Panc1 (cell line): ENCODE measurements at regions not wholly inside any gene's neighbourhood (a gene's known extent, or its start where the extent isn't known, plus 50 kb on each side); places are given as distances from the start of the nearest gene placed in this dataset.

ENCODE experiments used
- ATAC-seq: fragments of 200-7000 bp; cut with Tn5 transposase; 2 replicates; pipeline ENCODE4 v1.9.1; 2020; ENCODE audit warnings: mild to moderate bottlenecking, moderate library complexity
- BruUV-seq: library from RNA; stranded (reverse); fragments of 400-500 nt; replicated peaks from 2 replicates; lab custom pipeline; 2021; lab: Mats Ljungman, UMichigan
- CTCF ChIA-PET: fragments of 300-600 bp; sonication (Branson Sonifier 250); formaldehyde crosslinking; loops from one replicate; lab custom pipeline; 2022; ENCODE audit warnings: antibody characterized with exemption; lab: Charles Lee
- POLR2A ChIA-PET: fragments of 300-600 bp; sonication (Branson Sonifier 250); formaldehyde crosslinking; loops from one replicate; lab custom pipeline; 2022; ENCODE audit warnings: antibody characterized with exemption; lab: Charles Lee
- DNase-seq: peaks from one replicate; pipeline ENCODE4 v3.0.0-alpha.2; 2010; ENCODE audit warnings: low read depth, low spot score
- H3K27ac ChIP-seq: 2 replicates; pipeline ENCODE4 v1.5.1; 2011; ENCODE audit warnings: mild to moderate bottlenecking, low read length, inconsistent platforms
- H3K27me3 ChIP-seq: fragments of 200-500 bp; sonication (Bioruptor generic); 2 replicates; pipeline ENCODE4 v1.6.0; 2014; ENCODE audit warnings: low read length, inconsistent platforms; ENCODE audit not compliant: control insufficient read depth, insufficient read depth
- H3K36me3 ChIP-seq: fragments of 200-500 bp; sonication (Bioruptor generic); 2 replicates; pipeline ENCODE4 v1.5.1; 2014; ENCODE audit warnings: inconsistent platforms, mild to moderate bottlenecking, low read length, moderate library complexity; ENCODE audit not compliant: control insufficient read depth, insufficient read depth
- H3K4me1 ChIP-seq: 2 replicates; pipeline ENCODE4 v1.5.1; 2011; ENCODE audit warnings: inconsistent platforms, mild to moderate bottlenecking, low read length, moderate library complexity; ENCODE audit not compliant: control insufficient read depth, insufficient read depth
- H3K4me3 ChIP-seq, 2 experiments: 2 replicates each; pipeline ENCODE4 v1.5.1; 2011 to 2012; ENCODE audit warnings: low read depth in 2 of 2, low read length in 2 of 2, mild to moderate bottlenecking in 2 of 2, inconsistent platforms in 1 of 2, moderate library complexity in 1 of 2
- H3K9me3 ChIP-seq: fragments of 200-500 bp; sonication (Bioruptor generic); 2 replicates; pipeline ENCODE4 v1.5.1; 2014; ENCODE audit warnings: low read depth, mild to moderate bottlenecking, inconsistent platforms, low read length, moderate library complexity; ENCODE audit not compliant: control insufficient read depth, insufficient read depth
- CTCF ChIP-seq: fragments of 450-650 bp; IDR thresholded peaks from 2 replicates; pipeline ENCODE4 v1.5.1; 2017; ENCODE audit warnings: mild to moderate bottlenecking
- POLR2AphosphoS5 ChIP-seq: IDR thresholded peaks from 2 replicates; pipeline ENCODE4 v1.6.1; 2012; ENCODE audit warnings: mild to moderate bottlenecking, low read depth, low read length, moderate library complexity
- SIN3A ChIP-seq: IDR thresholded peaks from 2 replicates; pipeline ENCODE4 v1.6.1; 2012; ENCODE audit warnings: low read depth, mild to moderate bottlenecking, low read length, moderate library complexity, borderline replicate concordance; ENCODE audit not compliant: insufficient read depth
- TCF7L2 ChIP-seq: IDR thresholded peaks from 2 replicates; pipeline ENCODE4 v1.6.1; 2011; ENCODE audit warnings: mild to moderate bottlenecking, low read depth, low read length, inconsistent platforms
- in situ Hi-C: cut with HindIII; loops from 2 replicates; pipeline ENCODE4 v1.10.0; 2016; ENCODE audit warnings: low sequenced_read_pairs, low pct_unique_long_range_greater_than_20kb
- intact Hi-C: fragments of 100-400 bp; cut with micrococcal nuclease; formaldehyde crosslinking; loops from one replicate; pipeline ENCODE4 v1.10.0; 2022; ENCODE audit not compliant: unreplicated experiment
- TF ChIP-seq, protein P1 (sequence below), 2 experiments: IDR thresholded peaks; 2 replicates each; pipeline ENCODE4 v1.6.1; 2011 to 2012; ENCODE audit warnings: low read depth in 2 of 2, control low read depth in 1 of 2, low read length in 1 of 2, mild to moderate bottlenecking in 1 of 2, moderate library complexity in 1 of 2; ENCODE audit not compliant: insufficient read depth in 1 of 2

GRCh38 chr3:154799800-154800199, 280.3 kb upstream of the MME start:
- no peak for ATAC-seq
- DNase-seq, result no peak
- in situ Hi-C loops, result no loop called here
- H3K36me3 ChIP-seq, result no peaks in the 10 kb centered on the region
- POLR2A ChIA-PET, result no interaction called here
- no peak for TF ChIP-seq CTCF
- TF ChIP-seq, protein P1, sequence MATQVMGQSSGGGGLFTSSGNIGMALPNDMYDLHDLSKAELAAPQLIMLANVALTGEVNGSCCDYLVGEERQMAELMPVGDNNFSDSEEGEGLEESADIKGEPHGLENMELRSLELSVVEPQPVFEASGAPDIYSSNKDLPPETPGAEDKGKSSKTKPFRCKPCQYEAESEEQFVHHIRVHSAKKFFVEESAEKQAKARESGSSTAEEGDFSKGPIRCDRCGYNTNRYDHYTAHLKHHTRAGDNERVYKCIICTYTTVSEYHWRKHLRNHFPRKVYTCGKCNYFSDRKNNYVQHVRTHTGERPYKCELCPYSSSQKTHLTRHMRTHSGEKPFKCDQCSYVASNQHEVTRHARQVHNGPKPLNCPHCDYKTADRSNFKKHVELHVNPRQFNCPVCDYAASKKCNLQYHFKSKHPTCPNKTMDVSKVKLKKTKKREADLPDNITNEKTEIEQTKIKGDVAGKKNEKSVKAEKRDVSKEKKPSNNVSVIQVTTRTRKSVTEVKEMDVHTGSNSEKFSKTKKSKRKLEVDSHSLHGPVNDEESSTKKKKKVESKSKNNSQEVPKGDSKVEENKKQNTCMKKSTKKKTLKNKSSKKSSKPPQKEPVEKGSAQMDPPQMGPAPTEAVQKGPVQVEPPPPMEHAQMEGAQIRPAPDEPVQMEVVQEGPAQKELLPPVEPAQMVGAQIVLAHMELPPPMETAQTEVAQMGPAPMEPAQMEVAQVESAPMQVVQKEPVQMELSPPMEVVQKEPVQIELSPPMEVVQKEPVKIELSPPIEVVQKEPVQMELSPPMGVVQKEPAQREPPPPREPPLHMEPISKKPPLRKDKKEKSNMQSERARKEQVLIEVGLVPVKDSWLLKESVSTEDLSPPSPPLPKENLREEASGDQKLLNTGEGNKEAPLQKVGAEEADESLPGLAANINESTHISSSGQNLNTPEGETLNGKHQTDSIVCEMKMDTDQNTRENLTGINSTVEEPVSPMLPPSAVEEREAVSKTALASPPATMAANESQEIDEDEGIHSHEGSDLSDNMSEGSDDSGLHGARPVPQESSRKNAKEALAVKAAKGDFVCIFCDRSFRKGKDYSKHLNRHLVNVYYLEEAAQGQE (IDR thresholded peaks at IDR 0.05; ENCODE audit: insufficient read depth in 1 of 2, low read depth in 2 of 2, low read length in 1 of 2), result no peak
- no peak for TF ChIP-seq TCF7L2
- no peak for TF ChIP-seq POLR2AphosphoS5
- TF ChIP-seq SIN3A, result no peak
- H3K27me3 ChIP-seq, result no peaks in the 10 kb centered on the region
- H3K9me3 ChIP-seq, result peaks cover 9% of the 10 kb centered on the region; the same call in 1 of the 2 replicates
- H3K27ac ChIP-seq, result no peak overlapping the region
- no TSS peak for BruUV-seq
- intact Hi-C loops, result no loop called here
- CTCF ChIA-PET, result no interaction called here
- no peak overlapping the region for H3K4me3 ChIP-seq
- H3K4me1 ChIP-seq, result no peaks in the 10 kb centered on the region

DNA sequence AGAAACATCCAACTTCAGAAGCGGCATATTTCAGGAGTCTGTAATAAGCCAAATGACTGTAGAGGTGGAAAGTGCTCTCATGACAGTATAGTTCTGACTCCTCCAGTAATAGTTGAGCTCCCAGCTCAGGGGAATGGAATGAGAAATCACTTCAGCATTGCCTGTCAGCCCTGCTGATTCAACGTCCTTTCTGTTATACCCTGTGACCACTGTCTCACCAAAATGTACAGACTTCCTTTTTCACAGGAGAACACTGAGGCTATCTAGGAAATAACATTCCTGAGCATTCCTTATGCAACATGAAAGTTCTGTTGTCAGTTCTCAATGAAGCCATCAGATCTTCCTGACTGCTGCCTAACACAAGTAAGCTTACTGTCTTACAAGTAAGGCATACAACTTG, 284.5 kb upstream of the MME start:
- ATAC-seq, result no peak
- DNase-seq, result no peak
- ChIA-PET CTCF (no interaction called here), POLR2A (no interaction called here)
- TF ChIP-seq, protein P1 (IDR thresholded peaks at IDR 0.05; ENCODE audit: insufficient read depth in 1 of 2, low read depth in 2 of 2, low read length in 1 of 2), result no peak
- TF ChIP-seq TCF7L2 (no peak), CTCF (no peak), POLR2AphosphoS5 (no peak), SIN3A (no peak)
- no peak overlapping the region for H3K4me3 ChIP-seq
- in situ Hi-C loops, result no loop called here
- intact Hi-C loops, result no loop called here
- no TSS peak for BruUV-seq
- H3K27me3 ChIP-seq, result no peaks in the 10 kb centered on the region
- H3K4me1 ChIP-seq, result no peaks in the 10 kb centered on the region
- no peak overlapping the region for H3K27ac ChIP-seq
- no peaks in the 10 kb centered on the region for H3K36me3 ChIP-seq
- peaks cover 3% of the 10 kb centered on the region; the same call in 1 of the 2 replicates for H3K9me3 ChIP-seq
